ENCODE measurements at regions not wholly inside any gene's neighbourhood (a gene's known extent, or its start where the extent isn't known, plus 50 kb on each side); places are given as distances from the start of the nearest gene placed in this dataset.

GRCh38 chr5:51997500-51997899 is 614.3 kb downstream of the ISL1 start:
- intact Hi-C loops (cut with micrococcal nuclease), result no loop called here
- Mint-ChIP-seq H3K9me3 (peaks cover 2% of the 10 kb centered on the region), H3K27me3 (no peaks in the 10 kb centered on the region), H3K27ac (no peak overlapping the region), H3K36me3 (ENCODE audit: low read depth) (no peaks in the 10 kb centered on the region), H3K4me3 (no peak overlapping the region), H3K4me1 (no peaks in the 10 kb centered on the region)
- POLR2A ChIA-PET, result no interaction called here
- CTCF ChIA-PET, result no interaction called here
- ATAC-seq (ENCODE audit: low read depth) (no peak), DNase-seq (no peak)
- no peak for TF ChIP-seq CTCF (IDR thresholded peaks at IDR 0.05)

DNA sequence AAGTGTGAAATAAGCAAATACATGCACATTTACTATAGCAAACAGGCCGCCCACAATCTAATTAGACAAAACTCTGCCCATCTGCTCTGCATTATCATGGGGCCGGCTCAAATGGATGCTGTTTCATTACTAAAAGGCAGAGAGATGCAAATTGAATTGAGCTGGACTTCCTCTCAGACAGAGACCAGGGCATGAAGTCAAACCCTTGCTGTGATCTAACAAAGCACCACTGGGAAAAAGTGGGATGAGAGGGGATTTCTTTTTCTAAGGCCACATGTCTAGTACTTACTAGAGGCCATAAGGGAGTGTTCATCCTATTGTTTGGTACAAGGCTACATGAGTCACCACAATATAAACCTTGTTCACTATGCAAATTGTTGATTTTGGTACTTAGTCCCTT is 614.7 kb downstream of the ISL1 start:
- Mint-ChIP-seq H3K27ac (no peak overlapping the region), H3K27me3 (no peaks in the 10 kb centered on the region), H3K36me3 (ENCODE audit: low read depth) (no peaks in the 10 kb centered on the region), H3K4me1 (no peaks in the 10 kb centered on the region), H3K4me3 (no peak overlapping the region), H3K9me3 (peaks cover 2% of the 10 kb centered on the region)
- CTCF ChIA-PET, result no interaction called here
- ATAC-seq (ENCODE audit: low read depth), result no peak
- POLR2A ChIA-PET, result no interaction called here
- intact Hi-C loops (cut with micrococcal nuclease), result no loop called here
- no peak for DNase-seq
- TF ChIP-seq CTCF (IDR thresholded peaks at IDR 0.05), result no peak

GRCh38 chr5:52007230-52007858 is 624.1 kb downstream of the ISL1 start:
- no peak for ATAC-seq (ENCODE audit: low read depth)
- CTCF ChIA-PET, result no interaction called here

DNA sequence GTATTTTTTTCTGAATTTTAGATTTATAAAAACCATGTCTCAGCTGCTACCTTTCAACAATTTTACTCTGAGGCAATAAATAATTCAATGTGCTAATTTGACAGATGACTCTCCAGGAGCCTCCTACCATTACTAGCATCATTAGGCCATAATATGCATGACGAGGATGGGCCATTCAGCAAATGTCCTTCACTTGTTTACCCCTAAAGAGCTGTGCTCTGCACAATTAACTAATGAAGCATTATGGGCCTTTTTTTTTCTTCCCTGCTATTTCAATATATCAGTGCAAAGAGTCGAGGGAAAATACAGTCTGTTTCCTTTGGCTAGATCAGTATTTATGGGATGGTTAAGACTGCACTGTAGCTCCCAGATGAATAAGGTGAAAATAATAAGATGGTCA is 627.2 kb downstream of the ISL1 start:
- no peaks in the 10 kb centered on the region for H3K27me3 Mint-ChIP-seq
- ChIA-PET CTCF (no interaction called here), POLR2A (no interaction called here)
- DNase-seq, result no peak
- H3K36me3 Mint-ChIP-seq (ENCODE audit: low read depth), result no peaks in the 10 kb centered on the region
- no peaks in the 10 kb centered on the region for H3K9me3 Mint-ChIP-seq
- TF ChIP-seq CTCF (IDR thresholded peaks at IDR 0.05), result no peak
- no peak overlapping the region for H3K4me3 Mint-ChIP-seq
- no peak overlapping the region for H3K27ac Mint-ChIP-seq
- ATAC-seq (ENCODE audit: low read depth), result no peak
- intact Hi-C loops (cut with micrococcal nuclease), result no loop called here
- no peaks in the 10 kb centered on the region for H3K4me1 Mint-ChIP-seq

More at GRCh38 chr5:52007230-52007858, 624.1 kb downstream of the ISL1 start:
- Mint-ChIP-seq H3K36me3 (ENCODE audit: low read depth) (no peaks in the 10 kb centered on the region), H3K4me1 (no peaks in the 10 kb centered on the region), H3K27me3 (no peaks in the 10 kb centered on the region), H3K4me3 (no peak overlapping the region), H3K9me3 (no peaks in the 10 kb centered on the region), H3K27ac (no peak overlapping the region)
- intact Hi-C loops (cut with micrococcal nuclease), result loop anchor here (2.0 kb wide), 1 partner anchor 1045 kb away; no protein-coding TSS in a partner anchor
- POLR2A ChIA-PET, result no interaction called here
- TF ChIP-seq CTCF (IDR thresholded peaks at IDR 0.05), result no peak
- no peak for DNase-seq

DNA sequence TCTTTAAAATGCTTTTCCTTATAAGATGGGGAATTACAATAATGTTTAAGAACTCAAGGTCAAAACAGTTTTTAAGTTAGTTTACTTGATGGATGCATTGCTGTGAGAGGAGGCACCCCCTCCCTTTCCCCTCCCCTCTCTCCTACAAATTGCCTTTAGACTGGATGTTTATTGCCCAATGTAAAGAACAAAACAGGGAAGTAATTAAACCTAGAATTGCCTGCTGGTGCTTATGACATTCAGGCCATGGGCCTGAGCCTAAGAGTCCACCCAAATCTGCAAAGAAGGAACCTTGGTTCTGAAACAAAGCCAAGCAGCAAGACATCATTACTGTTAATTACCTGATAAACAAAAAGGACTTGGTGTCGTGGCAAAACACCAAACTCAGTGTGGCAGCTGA is 630.3 kb downstream of the ISL1 start:
- Mint-ChIP-seq H3K9me3 (no peaks in the 10 kb centered on the region), H3K27me3 (no peaks in the 10 kb centered on the region), H3K4me1 (no peaks in the 10 kb centered on the region), H3K36me3 (ENCODE audit: low read depth) (no peaks in the 10 kb centered on the region), H3K4me3 (no peak overlapping the region), H3K27ac (no peak overlapping the region)
- POLR2A ChIA-PET, result no interaction called here
- DNase-seq (no peak), ATAC-seq (ENCODE audit: low read depth) (no peak)
- intact Hi-C loops (cut with micrococcal nuclease), result no loop called here
- TF ChIP-seq CTCF (IDR thresholded peaks at IDR 0.05), result no peak
- CTCF ChIA-PET, result no interaction called here
